Panc1 (cell line): ENCODE measurements at regions not wholly inside any gene's neighbourhood (a gene's known extent, or its start where the extent isn't known, plus 50 kb on each side); places are given as distances from the start of the nearest gene placed in this dataset.

Experiments used
- ATAC-seq: fragments of 200-7000 bp; cut with Tn5 transposase; 2 replicates; pipeline ENCODE4 v1.9.1; 2020; ENCODE audit warnings: mild to moderate bottlenecking, moderate library complexity
- BruUV-seq: library from RNA; stranded (reverse); fragments of 400-500 nt; replicated peaks from 2 replicates; lab custom pipeline; 2021; lab: Mats Ljungman, UMichigan
- CTCF ChIA-PET: fragments of 300-600 bp; sonication (Branson Sonifier 250); formaldehyde crosslinking; loops from one replicate; lab custom pipeline; 2022; ENCODE audit warnings: antibody characterized with exemption; lab: Charles Lee
- POLR2A ChIA-PET: fragments of 300-600 bp; sonication (Branson Sonifier 250); formaldehyde crosslinking; loops from one replicate; lab custom pipeline; 2022; ENCODE audit warnings: antibody characterized with exemption; lab: Charles Lee
- DNase-seq: peaks from one replicate; pipeline ENCODE4 v3.0.0-alpha.2; 2010; ENCODE audit warnings: low read depth, low spot score
- H3K27ac ChIP-seq: 2 replicates; pipeline ENCODE4 v1.5.1; 2011; ENCODE audit warnings: mild to moderate bottlenecking, low read length, inconsistent platforms
- H3K27me3 ChIP-seq: fragments of 200-500 bp; sonication (Bioruptor generic); 2 replicates; pipeline ENCODE4 v1.6.0; 2014; ENCODE audit warnings: low read length, inconsistent platforms; ENCODE audit not compliant: control insufficient read depth, insufficient read depth
- H3K36me3 ChIP-seq: fragments of 200-500 bp; sonication (Bioruptor generic); 2 replicates; pipeline ENCODE4 v1.5.1; 2014; ENCODE audit warnings: inconsistent platforms, mild to moderate bottlenecking, low read length, moderate library complexity; ENCODE audit not compliant: control insufficient read depth, insufficient read depth
- H3K4me1 ChIP-seq: 2 replicates; pipeline ENCODE4 v1.5.1; 2011; ENCODE audit warnings: inconsistent platforms, mild to moderate bottlenecking, low read length, moderate library complexity; ENCODE audit not compliant: control insufficient read depth, insufficient read depth
- H3K4me3 ChIP-seq, 2 experiments: 2 replicates each; pipeline ENCODE4 v1.5.1; 2011 to 2012; ENCODE audit warnings: low read depth in 2 of 2, low read length in 2 of 2, mild to moderate bottlenecking in 2 of 2, inconsistent platforms in 1 of 2, moderate library complexity in 1 of 2
- H3K9me3 ChIP-seq: fragments of 200-500 bp; sonication (Bioruptor generic); 2 replicates; pipeline ENCODE4 v1.5.1; 2014; ENCODE audit warnings: low read depth, mild to moderate bottlenecking, inconsistent platforms, low read length, moderate library complexity; ENCODE audit not compliant: control insufficient read depth, insufficient read depth
- CTCF ChIP-seq: fragments of 450-650 bp; IDR thresholded peaks from 2 replicates; pipeline ENCODE4 v1.5.1; 2017; ENCODE audit warnings: mild to moderate bottlenecking
- POLR2AphosphoS5 ChIP-seq: IDR thresholded peaks from 2 replicates; pipeline ENCODE4 v1.6.1; 2012; ENCODE audit warnings: mild to moderate bottlenecking, low read depth, low read length, moderate library complexity
- REST ChIP-seq, 2 experiments: IDR thresholded peaks; 2 replicates each; pipeline ENCODE4 v1.6.1; 2011 to 2012; ENCODE audit warnings: low read depth in 2 of 2, control low read depth in 1 of 2, low read length in 1 of 2, mild to moderate bottlenecking in 1 of 2, moderate library complexity in 1 of 2; ENCODE audit not compliant: insufficient read depth in 1 of 2
- SIN3A ChIP-seq: IDR thresholded peaks from 2 replicates; pipeline ENCODE4 v1.6.1; 2012; ENCODE audit warnings: low read depth, mild to moderate bottlenecking, low read length, moderate library complexity, borderline replicate concordance; ENCODE audit not compliant: insufficient read depth
- TCF7L2 ChIP-seq: IDR thresholded peaks from 2 replicates; pipeline ENCODE4 v1.6.1; 2011; ENCODE audit warnings: mild to moderate bottlenecking, low read depth, low read length, inconsistent platforms
- in situ Hi-C: cut with HindIII; loops from 2 replicates; pipeline ENCODE4 v1.10.0; 2016; ENCODE audit warnings: low sequenced_read_pairs, low pct_unique_long_range_greater_than_20kb
- intact Hi-C: fragments of 100-400 bp; cut with micrococcal nuclease; formaldehyde crosslinking; loops from one replicate; pipeline ENCODE4 v1.10.0; 2022; ENCODE audit not compliant: unreplicated experiment

DNA sequence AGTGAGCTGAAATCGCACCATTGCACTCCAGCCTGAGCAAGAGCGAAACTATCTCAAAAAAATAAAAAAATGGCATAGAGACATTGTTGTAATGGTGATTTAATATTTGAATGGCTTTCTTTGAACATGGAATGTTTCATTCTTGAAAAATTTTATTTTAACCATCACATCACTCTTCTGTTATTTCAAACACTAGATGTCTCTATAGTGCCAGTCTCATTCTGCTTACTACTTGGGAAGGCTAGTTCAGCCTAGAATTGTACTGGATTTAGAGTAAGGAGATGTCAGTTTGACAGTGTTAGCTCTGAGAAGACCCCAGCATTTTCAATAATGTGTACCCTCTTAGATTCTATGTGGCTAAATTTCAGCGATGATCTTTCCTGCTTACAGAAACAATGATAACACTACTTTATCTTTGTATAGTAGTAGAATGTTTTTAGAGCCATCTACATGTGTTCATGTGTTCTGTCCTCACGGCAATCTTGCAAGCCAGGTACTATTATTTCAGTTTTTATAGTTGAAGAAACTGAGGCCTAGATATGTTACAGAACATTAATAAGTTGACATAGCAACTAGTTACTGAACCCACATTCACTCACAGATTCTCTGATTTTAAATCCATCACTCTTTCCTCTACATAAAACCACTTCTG, 142.9 kb upstream of the ZSWIM2 start:
- H3K27me3 ChIP-seq: no peaks in the 10 kb centered on the region; the same call in 1 of the 2 replicates
- H3K36me3 ChIP-seq: no peaks in the 10 kb centered on the region
- in situ Hi-C loops: no loop called here
- DNase-seq (no peak), ATAC-seq (no peak)
- POLR2A ChIA-PET: interaction anchor here (0.6 kb wide), 1 partner anchor 62 kb away, joined by 10 read pairs; no protein-coding TSS in a partner anchor
- peaks cover 3% of the 10 kb centered on the region; the same call in 1 of the 2 replicates for H3K9me3 ChIP-seq
- H3K4me3 ChIP-seq: no peak overlapping the region
- TF ChIP-seq CTCF (peak; percentile 19; the same call in 1 of the 2 replicates), TCF7L2 (no peak), REST (IDR thresholded peaks at IDR 0.05; ENCODE audit: insufficient read depth in 1 of 2, low read depth in 2 of 2, low read length in 1 of 2) (no peak), SIN3A (no peak), POLR2AphosphoS5 (no peak)
- intact Hi-C loops: no loop called here
- H3K4me1 ChIP-seq: no peaks in the 10 kb centered on the region
- no TSS peak for BruUV-seq
- CTCF ChIA-PET: no interaction called here
- H3K27ac ChIP-seq: no peak overlapping the region

GRCh38 chr2:186984966-186985365, 136.0 kb upstream of the ZSWIM2 start:
- Histone ChIP-seq H3K4me3 (no peak overlapping the region), H3K27ac (no peak overlapping the region), H3K27me3 (no peaks in the 10 kb centered on the region), H3K36me3 (no peaks in the 10 kb centered on the region), H3K4me1 (no peaks in the 10 kb centered on the region), H3K9me3 (0 out of 2 replicates have a peak, but pooled peaks cover 3% of the 10 kb centered on the region)
- CTCF ChIA-PET: no interaction called here
- no peak for DNase-seq
- no TSS peak for BruUV-seq
- TF ChIP-seq CTCF (no peak), POLR2AphosphoS5 (no peak), REST (IDR thresholded peaks at IDR 0.05; ENCODE audit: insufficient read depth in 1 of 2, low read depth in 2 of 2, low read length in 1 of 2) (no peak), SIN3A (no peak), TCF7L2 (no peak)
- no peak for ATAC-seq
- POLR2A ChIA-PET: no interaction called here
- intact Hi-C loops (no loop called here), in situ Hi-C loops (no loop called here)
